HEK293T (cell line): ENCODE measurements at regions not wholly inside any gene's neighbourhood (a gene's known extent, or its start where the extent isn't known, plus 50 kb on each side); places are given as distances from the start of the nearest gene placed in this dataset.

ENCODE experiments used
- BHLHE40 ChIP-seq: fragments of 450-650 bp; IDR thresholded peaks from 2 replicates; pipeline ENCODE4 v1.6.1; 2016; ENCODE audit warnings: mild to moderate bottlenecking, moderate library complexity, borderline replicate concordance
- ELF4 ChIP-seq: fragments of 450-650 bp; IDR thresholded peaks from 2 replicates; pipeline ENCODE4 v1.6.1; 2017; ENCODE audit warnings: antibody characterized with exemption
- FOXK2 ChIP-seq: fragments of 450-650 bp; IDR thresholded peaks from 2 replicates; pipeline ENCODE4 v1.6.1; 2016; ENCODE audit warnings: mild to moderate bottlenecking
- FOXM1 ChIP-seq: fragments of 450-650 bp; IDR thresholded peaks from 2 replicates; pipeline ENCODE4 v1.6.1; 2017; ENCODE audit warnings: mild to moderate bottlenecking, borderline replicate concordance
- LEF1 ChIP-seq: fragments of 450-650 bp; IDR thresholded peaks from 2 replicates; pipeline ENCODE4 v1.6.1; 2017; ENCODE audit warnings: mild to moderate bottlenecking, borderline replicate concordance

- TF ChIP-seq FOXK2 (no peak), BHLHE40 (no peak), FOXM1 (no peak), LEF1 (no peak), ELF4 (no peak)
These were observed 192.4 kb downstream of the LRRN1 start for GRCh38 chr3:3991598-3991997.
